Fibroblast of gingiva (primary cell): ENCODE measurements at regions not wholly inside any gene's neighbourhood (a gene's known extent, or its start where the extent isn't known, plus 50 kb on each side); places are given as distances from the start of the nearest gene placed in this dataset.
"Not testable (repeated sequence)": the region's sequence is repeated elsewhere in the genome, so short reads cannot be mapped to it uniquely, and the experiment has no call there.

Source experiments
- DNase-seq: peaks from one replicate; pipeline ENCODE4 v3.0.0-alpha.2; 2011; ENCODE audit warnings: low read depth

GRCh38 chr5:62896121-62896893, 317.7 kb downstream of the LRRC70 start:
- no peak for DNase-seq

- no peak for DNase-seq
Observed at GRCh38 chr5:62886603-62887315, 308.1 kb downstream of the LRRC70 start.

GRCh38 chr5:62837330-62837729, 258.7 kb downstream of the LRRC70 start:
- DNase-seq: not testable (repeated sequence)

- no peak for DNase-seq
Observed at GRCh38 chr5:62829604-62829986, 251.0 kb downstream of the LRRC70 start.

GRCh38 chr5:62828742-62829603, 250.4 kb downstream of the LRRC70 start:
- DNase-seq: no peak

GRCh38 chr5:62825623-62826220, 247.1 kb downstream of the LRRC70 start:
- no peak for DNase-seq

- DNase-seq: no peak
Observed at GRCh38 chr5:62824936-62825335, 246.3 kb downstream of the LRRC70 start.

GRCh38 chr5:62817043-62817442, 238.4 kb downstream of the LRRC70 start:
- DNase-seq: not testable (repeated sequence)

- no peak for DNase-seq
Observed at GRCh38 chr5:62814991-62815390, 236.4 kb downstream of the LRRC70 start.

- no peak for DNase-seq
Observed at GRCh38 chr5:62812621-62813255, 234.1 kb downstream of the LRRC70 start.

- DNase-seq: not testable (repeated sequence)
Observed at GRCh38 chr5:62804819-62805218, 226.2 kb downstream of the LRRC70 start.

GRCh38 chr5:62795926-62796325, 217.3 kb downstream of the LRRC70 start:
- DNase-seq: no peak

GRCh38 chr5:62794456-62794855, 215.8 kb downstream of the LRRC70 start:
- no peak for DNase-seq

- no peak for DNase-seq
Observed at GRCh38 chr5:62791059-62791458, 212.4 kb downstream of the LRRC70 start.

- DNase-seq: no peak
Observed at GRCh38 chr5:62790348-62790747, 211.7 kb downstream of the LRRC70 start.

GRCh38 chr5:62786099-62786498, 207.5 kb downstream of the LRRC70 start:
- DNase-seq: no peak

- no peak for DNase-seq
Observed at GRCh38 chr5:62785588-62785987, 207.0 kb downstream of the LRRC70 start.

- no peak for DNase-seq
Observed at GRCh38 chr5:62783374-62784057, 204.9 kb downstream of the LRRC70 start.

GRCh38 chr5:62780888-62781287, 202.3 kb downstream of the LRRC70 start:
- DNase-seq: no peak

- DNase-seq: no peak
Observed at GRCh38 chr5:62780230-62780629, 201.6 kb downstream of the LRRC70 start.

- DNase-seq: peak; percentile 42
Observed at GRCh38 chr5:62779010-62779422, 200.4 kb downstream of the LRRC70 start.
